Suprapubic skin (tissue), 3 donors: ENCODE measurements at regions not wholly inside any gene's neighbourhood (a gene's known extent, or its start where the extent isn't known, plus 50 kb on each side); places are given as distances from the start of the nearest gene placed in this dataset.

Experiments
- EP300 ChIP-seq: sonication (generic); formaldehyde crosslinking; IDR thresholded peaks from one replicate; pipeline ENCODE4 v1.6.1; 2017; ENCODE audit warnings: antibody characterized with exemption
- TF ChIP-seq, protein P1 (sequence below), 2 donors: fragments of 200-600 bp in 1 of 2; fragments of 450-650 bp in 1 of 2; sonication (generic) in 1 of 2; IDR thresholded peaks; one replicate each; pipeline ENCODE4 v1.5.1; 2016 to 2019; ENCODE audit warnings: antibody characterized with exemption in 2 of 2, mild to moderate bottlenecking in 1 of 2, moderate library complexity in 1 of 2

GRCh38 chr11:15577519-15577918, 462.8 kb downstream of the INSC start:
- TF ChIP-seq, protein P1, sequence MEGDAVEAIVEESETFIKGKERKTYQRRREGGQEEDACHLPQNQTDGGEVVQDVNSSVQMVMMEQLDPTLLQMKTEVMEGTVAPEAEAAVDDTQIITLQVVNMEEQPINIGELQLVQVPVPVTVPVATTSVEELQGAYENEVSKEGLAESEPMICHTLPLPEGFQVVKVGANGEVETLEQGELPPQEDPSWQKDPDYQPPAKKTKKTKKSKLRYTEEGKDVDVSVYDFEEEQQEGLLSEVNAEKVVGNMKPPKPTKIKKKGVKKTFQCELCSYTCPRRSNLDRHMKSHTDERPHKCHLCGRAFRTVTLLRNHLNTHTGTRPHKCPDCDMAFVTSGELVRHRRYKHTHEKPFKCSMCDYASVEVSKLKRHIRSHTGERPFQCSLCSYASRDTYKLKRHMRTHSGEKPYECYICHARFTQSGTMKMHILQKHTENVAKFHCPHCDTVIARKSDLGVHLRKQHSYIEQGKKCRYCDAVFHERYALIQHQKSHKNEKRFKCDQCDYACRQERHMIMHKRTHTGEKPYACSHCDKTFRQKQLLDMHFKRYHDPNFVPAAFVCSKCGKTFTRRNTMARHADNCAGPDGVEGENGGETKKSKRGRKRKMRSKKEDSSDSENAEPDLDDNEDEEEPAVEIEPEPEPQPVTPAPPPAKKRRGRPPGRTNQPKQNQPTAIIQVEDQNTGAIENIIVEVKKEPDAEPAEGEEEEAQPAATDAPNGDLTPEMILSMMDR (IDR thresholded peaks at IDR 0.05): no peak
- TF ChIP-seq EP300: no peak
